ENCODE measurements at regions not wholly inside any gene's neighbourhood (a gene's known extent, or its start where the extent isn't known, plus 50 kb on each side); places are given as distances from the start of the nearest gene placed in this dataset.

GRCh38 chr10:124333931-124334330 is 84.8 kb downstream of the OAT start:
- no peak for DNase-seq (ENCODE audit: low read depth)
- no peak for TF ChIP-seq CTCF (IDR thresholded peaks at IDR 0.05; ENCODE audit: insufficient read depth, low read depth, low read length, missing control alignments)
- H3K4me3 ChIP-seq (ENCODE audit: low read depth, low read length) = no peak overlapping the region

DNA sequence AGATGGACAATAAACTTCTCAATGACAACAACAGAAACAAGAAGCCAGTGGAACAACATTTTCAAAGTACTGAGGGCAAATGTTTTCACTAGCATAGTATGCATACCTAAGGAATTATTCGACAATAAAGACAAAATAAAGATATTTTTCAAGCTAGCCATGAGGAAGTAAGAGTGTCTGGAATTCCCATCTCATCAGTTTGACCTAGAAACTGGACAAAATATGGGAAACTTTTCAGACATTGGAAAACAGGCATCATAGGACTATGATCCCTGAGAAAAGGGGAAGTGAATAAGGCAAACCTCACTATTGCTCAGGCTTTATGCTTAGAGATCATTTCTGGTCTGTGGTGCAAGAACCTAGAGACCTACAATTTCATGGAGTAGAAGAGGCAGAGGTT is 86.3 kb downstream of the OAT start:
- no peak for TF ChIP-seq CTCF (IDR thresholded peaks at IDR 0.05; ENCODE audit: insufficient read depth, low read depth, low read length, missing control alignments)
- H3K4me3 ChIP-seq (ENCODE audit: low read depth, low read length) = no peak overlapping the region
- no peak for DNase-seq (ENCODE audit: low read depth)

GRCh38 chr10:124329941-124330340 is 88.8 kb downstream of the OAT start:
- DNase-seq (ENCODE audit: low read depth) = no peak
- H3K4me3 ChIP-seq (ENCODE audit: low read depth, low read length) = no peak overlapping the region
- no peak for TF ChIP-seq CTCF (IDR thresholded peaks at IDR 0.05; ENCODE audit: insufficient read depth, low read depth, low read length, missing control alignments)

GRCh38 chr10:124329362-124329761 is 89.4 kb downstream of the OAT start:
- H3K4me3 ChIP-seq (ENCODE audit: low read depth, low read length) = no peak overlapping the region
- TF ChIP-seq CTCF (IDR thresholded peaks at IDR 0.05; ENCODE audit: insufficient read depth, low read depth, low read length, missing control alignments) = no peak
- DNase-seq (ENCODE audit: low read depth) = no peak

GRCh38 chr10:124328477-124329220 is 90.1 kb downstream of the OAT start:
- no peak for DNase-seq (ENCODE audit: low read depth)
- H3K4me3 ChIP-seq (ENCODE audit: low read depth, low read length) = no peak overlapping the region
- TF ChIP-seq CTCF (IDR thresholded peaks at IDR 0.05; ENCODE audit: insufficient read depth, low read depth, low read length, missing control alignments) = no peak

DNA sequence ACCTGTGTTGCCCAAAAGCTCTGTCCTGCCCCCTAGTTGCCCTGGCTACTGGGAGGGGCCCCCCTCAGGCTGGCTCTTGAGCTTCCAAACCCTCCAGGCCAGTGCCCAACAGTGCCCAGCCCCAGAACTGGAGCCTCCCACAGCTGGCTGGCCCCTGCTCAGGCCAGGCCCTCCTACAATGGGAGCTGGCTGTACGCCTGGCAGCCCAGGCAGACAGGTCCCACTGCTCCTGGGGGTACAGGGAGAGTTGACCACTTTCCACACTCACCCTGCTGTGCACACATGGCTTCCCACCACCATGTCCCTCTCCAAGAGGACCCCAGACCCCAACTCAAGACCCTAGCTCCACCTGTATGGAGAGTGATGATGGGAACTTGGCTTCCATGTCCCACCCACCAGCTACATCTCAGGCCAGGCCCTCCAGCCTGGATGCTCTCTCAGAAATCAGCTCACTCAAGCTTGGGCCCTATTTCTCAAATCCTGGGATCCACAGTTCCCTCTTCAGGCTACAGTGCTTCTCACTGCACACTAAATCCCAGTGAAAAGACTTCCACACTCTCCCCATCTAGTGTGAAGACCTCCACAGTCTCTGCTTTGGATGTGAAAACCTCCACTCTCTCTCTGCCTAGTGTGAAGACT is 92.6 kb downstream of the OAT start:
- no peak for TF ChIP-seq CTCF (IDR thresholded peaks at IDR 0.05; ENCODE audit: insufficient read depth, low read depth, low read length, missing control alignments)
- H3K4me3 ChIP-seq (ENCODE audit: low read depth, low read length) = no peak overlapping the region
- no peak for DNase-seq (ENCODE audit: low read depth)

DNA sequence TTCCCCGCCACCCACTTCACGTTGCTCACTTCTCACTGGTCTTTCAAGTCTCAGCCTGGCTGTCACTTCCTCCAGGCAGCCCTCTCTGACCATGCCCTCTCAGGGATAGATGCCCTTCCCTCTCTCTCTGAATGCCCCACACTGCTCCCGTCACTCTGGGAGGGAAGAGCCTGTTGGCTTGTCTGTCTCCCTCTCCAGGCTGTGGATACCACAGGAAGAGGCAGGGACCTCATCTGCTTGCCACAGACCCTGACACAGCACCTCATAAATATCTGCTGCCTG is 93.1 kb downstream of the OAT start:
- DNase-seq (ENCODE audit: low read depth) = no peak
- no peak for TF ChIP-seq CTCF (IDR thresholded peaks at IDR 0.05; ENCODE audit: insufficient read depth, low read depth, low read length, missing control alignments)
- no peak overlapping the region for H3K4me3 ChIP-seq (ENCODE audit: low read depth, low read length)

All from GM12865 (cell line).